K562 (cell line): ENCODE measurements at regions not wholly inside any gene's neighbourhood (a gene's known extent, or its start where the extent isn't known, plus 50 kb on each side); places are given as distances from the start of the nearest gene placed in this dataset.

Experiments used
- ARID1B ChIP-seq: fragments of 450-650 bp; IDR thresholded peaks from 2 replicates; pipeline ENCODE4 v1.6.1; 2016; ENCODE audit warnings: antibody characterized with exemption, mild to moderate bottlenecking, inconsistent platforms
- BRD4 ChIP-seq: fragments of 200-600 bp; sonication (generic); IDR thresholded peaks from 2 replicates; pipeline ENCODE4 v1.6.1; 2017; ENCODE audit warnings: inconsistent platforms
- ESRRA ChIP-seq: fragments of 450-650 bp; IDR thresholded peaks from 2 replicates; pipeline ENCODE4 v1.6.1; 2014; ENCODE audit warnings: low read depth, mild to moderate bottlenecking, moderate library complexity, borderline replicate concordance
- IRF1 ChIP-seq: sonication (generic); formaldehyde crosslinking; IDR thresholded peaks from 2 replicates; pipeline ENCODE4 v1.8.0; 2022; ENCODE audit warnings: missing genetic modification reagents, mild to moderate bottlenecking, borderline replicate concordance
- KDM1A ChIP-seq, 2 experiments: fragments of 450-650 bp; IDR thresholded peaks; 2 replicates each; pipeline ENCODE4 v1.6.1; 2016; ENCODE audit warnings: mild to moderate bottlenecking in 2 of 2
- MAZ ChIP-seq, 2 experiments: fragments of 450-650 bp in 1 of 2; sonication (generic) in 1 of 2; formaldehyde crosslinking; IDR thresholded peaks in 1 of 2; conservative IDR thresholded peaks in 1 of 2; 2 replicates each; pipeline versions ENCODE4 v1.4.0 to v1.5.0; 2020; ENCODE audit warnings: mild to moderate bottlenecking in 1 of 2, missing genetic modification reagents in 1 of 2
- RFX1 ChIP-seq: fragments of 450-650 bp; IDR thresholded peaks from 2 replicates; pipeline ENCODE4 v1.6.1; 2016; ENCODE audit warnings: mild to moderate bottlenecking, moderate library complexity
- SMC3 ChIP-seq: conservative IDR thresholded peaks from 2 replicates; pipeline ENCODE4 v1.6.1; 2011; ENCODE audit warnings: low read depth, low read length, improper control_type of control experiment; ENCODE audit not compliant: insufficient read depth
- ZBTB26 ChIP-seq: fragments of 450-650 bp; formaldehyde crosslinking; IDR thresholded peaks from 2 replicates; pipeline ENCODE4 v1.4.0; 2022; ENCODE audit warnings: missing genetic modification characterization
- ZBTB34 ChIP-seq: fragments of 250-450 bp; sonication (Bioruptor Pico); IDR thresholded peaks from 2 replicates; pipeline ENCODE4 v1.8.0; 2021; ENCODE audit warnings: mild to moderate bottlenecking, moderate library complexity
- ZFP36 ChIP-seq: fragments of 150-350 bp; IDR thresholded peaks from 2 replicates; pipeline ENCODE4 v1.6.1; 2018; ENCODE audit warnings: low read length, low read depth; ENCODE audit not compliant: partially characterized antibody
- ZKSCAN3 ChIP-seq: fragments of 250-450 bp; sonication (Bioruptor Pico); IDR thresholded peaks from 2 replicates; pipeline ENCODE4 v1.4.0; 2020
- ZNF3 ChIP-seq: fragments of 250-450 bp; sonication (Bioruptor Pico); IDR thresholded peaks from 2 replicates; pipeline ENCODE4 v1.5.0; 2021; ENCODE audit warnings: mild to moderate bottlenecking, moderate library complexity
- ZNF431 ChIP-seq: sonication (generic); formaldehyde crosslinking; IDR thresholded peaks from 2 replicates; pipeline ENCODE4 v1.8.0; 2022; ENCODE audit warnings: mild to moderate bottlenecking, missing genetic modification reagents
- TF ChIP-seq, protein P1 (sequence below): fragments of 450-650 bp; IDR thresholded peaks from 2 replicates; pipeline ENCODE4 v1.6.1; 2016; ENCODE audit warnings: mild to moderate bottlenecking, moderate library complexity

DNA sequence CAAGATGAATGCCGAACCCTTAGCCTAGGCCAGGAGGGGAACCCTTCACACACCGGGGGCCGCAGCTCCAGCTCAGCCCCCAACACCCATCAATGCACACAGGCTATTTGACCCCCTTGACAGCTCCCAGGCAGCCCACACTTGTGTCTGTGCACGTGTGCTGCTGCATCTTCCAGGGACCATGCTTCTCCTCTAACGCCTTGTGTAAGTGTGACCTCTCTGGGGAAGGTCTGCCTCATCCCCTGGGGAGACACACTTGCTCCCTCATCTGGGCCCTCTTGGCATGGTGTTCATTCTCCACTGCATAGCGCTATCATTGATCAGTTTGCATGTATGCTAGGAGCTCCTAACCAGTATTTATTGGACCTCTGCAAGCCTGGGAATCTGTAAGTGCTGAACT, 120.0 kb upstream of the FHL2 start (continued):
- TF ChIP-seq, protein P1, sequence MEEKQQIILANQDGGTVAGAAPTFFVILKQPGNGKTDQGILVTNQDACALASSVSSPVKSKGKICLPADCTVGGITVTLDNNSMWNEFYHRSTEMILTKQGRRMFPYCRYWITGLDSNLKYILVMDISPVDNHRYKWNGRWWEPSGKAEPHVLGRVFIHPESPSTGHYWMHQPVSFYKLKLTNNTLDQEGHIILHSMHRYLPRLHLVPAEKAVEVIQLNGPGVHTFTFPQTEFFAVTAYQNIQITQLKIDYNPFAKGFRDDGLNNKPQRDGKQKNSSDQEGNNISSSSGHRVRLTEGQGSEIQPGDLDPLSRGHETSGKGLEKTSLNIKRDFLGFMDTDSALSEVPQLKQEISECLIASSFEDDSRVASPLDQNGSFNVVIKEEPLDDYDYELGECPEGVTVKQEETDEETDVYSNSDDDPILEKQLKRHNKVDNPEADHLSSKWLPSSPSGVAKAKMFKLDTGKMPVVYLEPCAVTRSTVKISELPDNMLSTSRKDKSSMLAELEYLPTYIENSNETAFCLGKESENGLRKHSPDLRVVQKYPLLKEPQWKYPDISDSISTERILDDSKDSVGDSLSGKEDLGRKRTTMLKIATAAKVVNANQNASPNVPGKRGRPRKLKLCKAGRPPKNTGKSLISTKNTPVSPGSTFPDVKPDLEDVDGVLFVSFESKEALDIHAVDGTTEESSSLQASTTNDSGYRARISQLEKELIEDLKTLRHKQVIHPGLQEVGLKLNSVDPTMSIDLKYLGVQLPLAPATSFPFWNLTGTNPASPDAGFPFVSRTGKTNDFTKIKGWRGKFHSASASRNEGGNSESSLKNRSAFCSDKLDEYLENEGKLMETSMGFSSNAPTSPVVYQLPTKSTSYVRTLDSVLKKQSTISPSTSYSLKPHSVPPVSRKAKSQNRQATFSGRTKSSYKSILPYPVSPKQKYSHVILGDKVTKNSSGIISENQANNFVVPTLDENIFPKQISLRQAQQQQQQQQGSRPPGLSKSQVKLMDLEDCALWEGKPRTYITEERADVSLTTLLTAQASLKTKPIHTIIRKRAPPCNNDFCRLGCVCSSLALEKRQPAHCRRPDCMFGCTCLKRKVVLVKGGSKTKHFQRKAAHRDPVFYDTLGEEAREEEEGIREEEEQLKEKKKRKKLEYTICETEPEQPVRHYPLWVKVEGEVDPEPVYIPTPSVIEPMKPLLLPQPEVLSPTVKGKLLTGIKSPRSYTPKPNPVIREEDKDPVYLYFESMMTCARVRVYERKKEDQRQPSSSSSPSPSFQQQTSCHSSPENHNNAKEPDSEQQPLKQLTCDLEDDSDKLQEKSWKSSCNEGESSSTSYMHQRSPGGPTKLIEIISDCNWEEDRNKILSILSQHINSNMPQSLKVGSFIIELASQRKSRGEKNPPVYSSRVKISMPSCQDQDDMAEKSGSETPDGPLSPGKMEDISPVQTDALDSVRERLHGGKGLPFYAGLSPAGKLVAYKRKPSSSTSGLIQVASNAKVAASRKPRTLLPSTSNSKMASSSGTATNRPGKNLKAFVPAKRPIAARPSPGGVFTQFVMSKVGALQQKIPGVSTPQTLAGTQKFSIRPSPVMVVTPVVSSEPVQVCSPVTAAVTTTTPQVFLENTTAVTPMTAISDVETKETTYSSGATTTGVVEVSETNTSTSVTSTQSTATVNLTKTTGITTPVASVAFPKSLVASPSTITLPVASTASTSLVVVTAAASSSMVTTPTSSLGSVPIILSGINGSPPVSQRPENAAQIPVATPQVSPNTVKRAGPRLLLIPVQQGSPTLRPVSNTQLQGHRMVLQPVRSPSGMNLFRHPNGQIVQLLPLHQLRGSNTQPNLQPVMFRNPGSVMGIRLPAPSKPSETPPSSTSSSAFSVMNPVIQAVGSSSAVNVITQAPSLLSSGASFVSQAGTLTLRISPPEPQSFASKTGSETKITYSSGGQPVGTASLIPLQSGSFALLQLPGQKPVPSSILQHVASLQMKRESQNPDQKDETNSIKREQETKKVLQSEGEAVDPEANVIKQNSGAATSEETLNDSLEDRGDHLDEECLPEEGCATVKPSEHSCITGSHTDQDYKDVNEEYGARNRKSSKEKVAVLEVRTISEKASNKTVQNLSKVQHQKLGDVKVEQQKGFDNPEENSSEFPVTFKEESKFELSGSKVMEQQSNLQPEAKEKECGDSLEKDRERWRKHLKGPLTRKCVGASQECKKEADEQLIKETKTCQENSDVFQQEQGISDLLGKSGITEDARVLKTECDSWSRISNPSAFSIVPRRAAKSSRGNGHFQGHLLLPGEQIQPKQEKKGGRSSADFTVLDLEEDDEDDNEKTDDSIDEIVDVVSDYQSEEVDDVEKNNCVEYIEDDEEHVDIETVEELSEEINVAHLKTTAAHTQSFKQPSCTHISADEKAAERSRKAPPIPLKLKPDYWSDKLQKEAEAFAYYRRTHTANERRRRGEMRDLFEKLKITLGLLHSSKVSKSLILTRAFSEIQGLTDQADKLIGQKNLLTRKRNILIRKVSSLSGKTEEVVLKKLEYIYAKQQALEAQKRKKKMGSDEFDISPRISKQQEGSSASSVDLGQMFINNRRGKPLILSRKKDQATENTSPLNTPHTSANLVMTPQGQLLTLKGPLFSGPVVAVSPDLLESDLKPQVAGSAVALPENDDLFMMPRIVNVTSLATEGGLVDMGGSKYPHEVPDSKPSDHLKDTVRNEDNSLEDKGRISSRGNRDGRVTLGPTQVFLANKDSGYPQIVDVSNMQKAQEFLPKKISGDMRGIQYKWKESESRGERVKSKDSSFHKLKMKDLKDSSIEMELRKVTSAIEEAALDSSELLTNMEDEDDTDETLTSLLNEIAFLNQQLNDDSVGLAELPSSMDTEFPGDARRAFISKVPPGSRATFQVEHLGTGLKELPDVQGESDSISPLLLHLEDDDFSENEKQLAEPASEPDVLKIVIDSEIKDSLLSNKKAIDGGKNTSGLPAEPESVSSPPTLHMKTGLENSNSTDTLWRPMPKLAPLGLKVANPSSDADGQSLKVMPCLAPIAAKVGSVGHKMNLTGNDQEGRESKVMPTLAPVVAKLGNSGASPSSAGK, result no peak
- no peak for TF ChIP-seq IRF1 (CRISPR knock-in tag)
- no peak for TF ChIP-seq ZNF431 (CRISPR knock-in tag)
- peak; percentile 36; the same call in 1 of the 2 replicates for TF ChIP-seq ESRRA
- peak; percentile 54 for TF ChIP-seq SMC3
- TF ChIP-seq KDM1A (IDR thresholded peaks at IDR 0.05), result no peak
- TF ChIP-seq ZKSCAN3 (CRISPR knock-in tag), result no peak
- no peak for TF ChIP-seq MAZ (CRISPR knock-in tag; conservative IDR thresholded peaks at IDR 0.05 in 1 of 2, IDR thresholded peaks at IDR 0.05 in 1 of 2)
- TF ChIP-seq ZBTB26 (CRISPR knock-in tag), result no peak
- no peak for TF ChIP-seq ARID1B
- no peak for TF ChIP-seq ZBTB34 (CRISPR knock-in tag)
- TF ChIP-seq RFX1, result no peak
- TF ChIP-seq ZNF3 (CRISPR knock-in tag), result no peak
- TF ChIP-seq BRD4, result no peak
- TF ChIP-seq ZFP36, result peak; percentile 43
